HG02798 (cell line): ENCODE measurements at regions not wholly inside any gene's neighbourhood (a gene's known extent, or its start where the extent isn't known, plus 50 kb on each side); places are given as distances from the start of the nearest gene placed in this dataset.
"Not testable (repeated sequence)": the region's sequence is repeated elsewhere in the genome, so short reads cannot be mapped to it uniquely, and the experiment has no call there.

Source experiments
- ATAC-seq: cut with Tn5 transposase; IDR thresholded peaks from one replicate; pipeline ENCODE4 v1.9.1; 2021; ENCODE audit warnings: mild to moderate bottlenecking; ENCODE audit not compliant: unreplicated experiment, poor library complexity

GRCh38 chr5:36458746-36459145, 147.7 kb upstream of the SLC1A3 start:
- no peak for ATAC-seq

DNA sequence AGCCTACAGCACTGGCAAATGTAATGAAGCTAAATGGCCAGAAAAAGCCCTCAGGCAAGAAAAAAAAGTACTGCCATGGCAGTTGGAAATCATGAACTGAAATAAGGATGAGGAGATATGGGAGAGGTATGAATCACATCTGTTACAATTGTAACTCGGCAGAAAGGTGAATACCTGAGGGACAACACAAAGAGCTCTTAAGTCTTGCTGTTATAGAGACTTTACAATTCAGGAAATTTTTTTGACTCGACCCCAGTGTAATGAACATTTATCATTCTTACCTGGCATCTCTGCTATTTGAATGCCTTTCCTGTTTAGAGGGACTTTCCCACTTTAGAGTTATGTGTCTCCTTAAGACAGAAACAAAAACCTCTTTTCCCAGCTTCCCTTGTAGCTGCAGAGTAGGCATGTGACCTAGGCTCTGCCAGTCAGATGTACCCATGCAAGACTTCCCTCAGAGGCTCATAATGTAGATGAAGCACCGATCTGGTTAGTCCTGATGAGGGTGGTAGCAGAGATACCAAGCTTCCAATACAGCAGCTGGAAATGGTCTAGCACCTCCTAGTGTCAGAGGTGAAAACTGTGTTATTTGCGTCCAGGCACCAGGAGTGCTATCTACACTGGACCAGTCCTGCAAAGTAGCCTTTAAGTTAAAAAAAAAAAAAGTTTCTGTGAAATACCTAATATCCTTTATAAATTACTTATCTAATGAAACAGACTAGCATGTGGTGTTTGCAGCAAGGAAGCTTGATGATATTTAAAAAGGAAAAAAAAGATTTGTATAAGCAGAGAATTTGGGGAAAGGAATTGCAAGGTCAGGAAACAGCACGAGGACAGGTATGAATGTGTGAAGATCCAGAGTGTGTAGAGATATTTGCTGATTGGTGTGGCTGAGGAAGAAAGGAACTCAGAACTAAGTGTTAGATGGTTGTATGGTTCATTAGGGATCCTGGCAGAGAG, 146.9 kb upstream of the SLC1A3 start:
- ATAC-seq, result no peak

DNA sequence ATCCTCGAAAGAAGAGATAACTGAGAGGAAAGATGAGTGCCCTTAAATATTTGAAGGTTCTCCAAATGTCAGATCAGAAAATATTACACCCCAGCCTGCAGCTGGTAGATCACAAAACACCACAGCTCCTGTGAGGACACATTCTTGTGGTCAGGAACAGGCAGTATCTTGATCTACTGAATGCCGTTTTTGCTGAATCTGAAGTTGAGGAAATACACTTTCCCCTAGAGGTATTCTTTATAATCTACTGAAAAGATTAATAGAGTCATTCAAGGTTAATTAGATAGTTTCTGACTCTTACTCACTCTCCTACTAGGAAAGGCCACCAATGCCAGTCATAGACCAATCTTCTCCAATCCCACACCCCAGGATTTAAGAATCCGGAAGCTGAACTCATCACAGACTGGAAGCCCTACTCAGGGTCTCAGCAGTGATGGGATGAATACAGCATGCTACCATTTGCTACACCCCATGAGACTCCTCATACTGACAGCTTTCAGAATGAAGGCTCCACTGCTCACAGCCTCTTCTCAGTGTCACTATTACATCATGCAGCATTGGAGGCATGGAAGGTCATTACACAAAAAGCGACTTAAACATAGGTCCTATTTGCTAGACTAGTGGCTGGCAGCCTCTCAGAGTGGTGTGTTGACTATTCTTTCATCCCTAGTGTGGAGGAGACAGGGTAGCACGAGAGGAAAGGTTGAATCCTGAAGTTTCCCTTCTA, 143.9 kb upstream of the SLC1A3 start:
- ATAC-seq, result no peak

GRCh38 chr5:36475942-36476341, 130.5 kb upstream of the SLC1A3 start:
- ATAC-seq, result not testable (repeated sequence)

- ATAC-seq, result no peak
Measured at GRCh38 chr5:36478646-36479317, 127.6 kb upstream of the SLC1A3 start.

DNA sequence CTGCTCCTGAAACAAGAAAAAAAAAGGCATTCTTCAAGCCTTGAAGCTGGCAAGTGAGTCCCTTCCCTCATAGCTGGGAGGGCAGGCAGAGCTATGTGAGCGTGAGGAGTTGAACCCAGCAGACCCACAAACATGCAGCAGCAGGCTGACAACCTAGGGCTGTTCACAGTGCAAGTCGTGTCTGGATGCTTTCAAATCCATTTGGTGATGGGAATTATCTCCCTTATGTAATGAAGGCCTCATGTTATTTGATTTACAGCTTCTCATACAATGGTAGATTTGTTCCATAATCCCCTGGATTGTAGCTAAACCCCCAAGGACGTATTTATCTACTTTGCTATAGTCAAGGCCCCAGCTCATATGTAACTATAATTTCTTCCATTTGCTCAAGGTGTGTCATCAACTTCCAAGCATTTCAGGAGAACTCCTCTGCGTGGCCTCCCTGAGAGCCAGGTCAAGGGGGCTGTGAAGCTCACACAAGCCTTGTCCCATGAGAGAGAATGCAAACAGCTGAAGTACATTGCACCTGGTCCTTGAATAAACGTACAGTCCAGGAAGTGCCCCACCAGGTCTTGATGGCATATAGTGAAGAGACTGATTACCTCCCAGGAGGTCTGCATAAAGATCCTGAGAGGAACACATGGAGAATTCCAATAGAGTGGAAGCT, 124.8 kb upstream of the SLC1A3 start:
- no peak for ATAC-seq

- ATAC-seq, result no peak
Measured at GRCh38 chr5:36482812-36483211, 123.6 kb upstream of the SLC1A3 start.

DNA sequence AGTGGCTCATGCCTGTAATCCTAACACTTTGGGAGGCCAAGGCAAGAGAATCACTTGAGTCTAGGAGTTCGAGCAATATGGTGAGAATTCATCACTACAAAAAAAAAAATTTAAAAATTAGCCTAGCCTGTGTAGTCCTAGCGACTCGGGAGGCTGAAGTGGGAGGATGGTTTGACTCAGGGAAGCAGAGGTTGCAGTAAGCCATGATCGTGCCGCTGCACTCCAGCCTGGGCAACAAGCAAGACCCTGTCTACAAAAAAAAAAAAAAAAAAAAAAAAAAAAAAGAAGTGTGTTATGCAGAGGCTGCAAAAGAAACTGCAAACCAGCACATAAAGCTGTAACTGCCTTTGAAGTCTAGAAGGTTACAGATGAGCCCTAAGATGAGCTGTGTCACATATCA, 116.9 kb upstream of the SLC1A3 start:
- no peak for ATAC-seq

DNA sequence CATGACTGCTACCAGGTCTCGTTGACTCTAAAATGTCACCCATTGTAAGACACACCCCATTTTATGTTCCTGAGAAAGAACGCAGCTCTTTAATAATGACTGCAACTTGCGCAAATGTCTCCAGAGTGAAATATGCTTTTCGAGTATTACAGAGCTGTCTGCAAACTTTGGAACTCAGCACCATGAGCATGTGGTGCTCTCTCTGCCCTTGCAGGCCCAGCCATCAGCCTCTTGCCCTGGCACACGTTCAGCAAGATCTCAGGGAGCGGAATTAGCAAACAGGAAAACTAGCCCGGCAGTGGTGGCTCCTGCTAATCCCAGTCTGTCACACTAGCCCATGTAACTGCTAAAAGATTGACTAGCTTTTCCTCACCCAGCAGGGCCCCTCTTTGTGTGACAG, 114.5 kb upstream of the SLC1A3 start:
- no peak for ATAC-seq

- no peak for ATAC-seq
Measured at GRCh38 chr5:36492984-36493654, 113.3 kb upstream of the SLC1A3 start.

- ATAC-seq, result no peak
Measured at GRCh38 chr5:36494028-36494427, 112.4 kb upstream of the SLC1A3 start.

DNA sequence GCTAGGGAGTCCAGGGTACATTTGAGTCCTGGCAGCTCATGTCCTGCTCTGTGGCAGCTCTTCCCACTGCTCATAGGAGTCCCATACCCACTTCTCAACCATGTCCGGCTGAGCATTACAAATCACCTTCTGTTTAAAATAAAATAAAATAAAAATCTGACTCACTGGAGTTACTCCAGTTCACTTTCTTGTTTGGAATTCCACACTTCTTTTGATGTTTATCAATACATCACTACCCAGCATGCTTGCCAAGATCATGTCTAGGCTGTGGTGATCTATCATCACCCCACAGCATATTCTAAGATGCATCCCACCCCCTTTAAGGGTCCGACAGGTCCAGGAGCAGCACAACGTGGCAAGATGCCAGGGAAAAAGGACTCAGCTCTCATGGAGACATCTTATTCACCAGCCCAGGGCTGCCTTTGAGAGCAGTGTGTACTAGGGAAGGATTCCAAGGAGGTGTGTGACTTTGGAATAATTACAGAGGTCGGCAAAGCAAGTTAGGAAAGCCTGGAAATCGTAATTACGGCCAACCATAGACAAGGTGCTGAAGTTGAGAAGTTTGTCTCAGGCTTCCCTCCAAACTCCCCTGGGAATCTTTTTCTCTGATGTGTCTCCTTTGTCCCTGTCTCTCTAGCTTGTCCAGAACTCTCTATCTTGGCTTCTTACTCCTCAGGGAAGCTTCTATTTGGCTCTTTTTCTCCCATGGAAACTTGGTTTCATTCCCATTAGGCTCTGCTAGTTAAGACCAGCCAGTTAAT, 111.4 kb upstream of the SLC1A3 start:
- no peak for ATAC-seq

- no peak for ATAC-seq
Measured at GRCh38 chr5:36495611-36496010, 110.8 kb upstream of the SLC1A3 start.

GRCh38 chr5:36496471-36496870, 109.9 kb upstream of the SLC1A3 start:
- ATAC-seq, result no peak

- ATAC-seq, result no peak
Measured at GRCh38 chr5:36502608-36503007, 103.8 kb upstream of the SLC1A3 start.

DNA sequence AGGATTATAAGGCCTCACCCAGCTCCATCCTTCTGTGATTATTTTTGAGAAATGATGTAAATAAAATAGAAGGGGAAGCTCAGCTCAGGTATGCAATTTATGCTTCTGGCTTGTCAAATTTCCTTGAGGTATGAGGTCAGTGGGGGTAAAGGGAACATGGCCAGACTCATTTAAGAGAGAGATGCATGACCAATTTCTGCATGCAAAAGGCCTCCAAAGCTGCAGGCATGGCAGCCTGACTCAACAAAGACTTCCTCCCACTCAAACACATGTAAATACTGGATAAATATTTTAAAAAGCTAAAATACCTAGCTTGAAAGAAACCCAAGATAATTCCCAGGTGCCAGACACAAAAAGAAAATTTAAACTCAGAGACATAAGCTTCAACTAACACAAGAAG, 101.4 kb upstream of the SLC1A3 start:
- no peak for ATAC-seq

DNA sequence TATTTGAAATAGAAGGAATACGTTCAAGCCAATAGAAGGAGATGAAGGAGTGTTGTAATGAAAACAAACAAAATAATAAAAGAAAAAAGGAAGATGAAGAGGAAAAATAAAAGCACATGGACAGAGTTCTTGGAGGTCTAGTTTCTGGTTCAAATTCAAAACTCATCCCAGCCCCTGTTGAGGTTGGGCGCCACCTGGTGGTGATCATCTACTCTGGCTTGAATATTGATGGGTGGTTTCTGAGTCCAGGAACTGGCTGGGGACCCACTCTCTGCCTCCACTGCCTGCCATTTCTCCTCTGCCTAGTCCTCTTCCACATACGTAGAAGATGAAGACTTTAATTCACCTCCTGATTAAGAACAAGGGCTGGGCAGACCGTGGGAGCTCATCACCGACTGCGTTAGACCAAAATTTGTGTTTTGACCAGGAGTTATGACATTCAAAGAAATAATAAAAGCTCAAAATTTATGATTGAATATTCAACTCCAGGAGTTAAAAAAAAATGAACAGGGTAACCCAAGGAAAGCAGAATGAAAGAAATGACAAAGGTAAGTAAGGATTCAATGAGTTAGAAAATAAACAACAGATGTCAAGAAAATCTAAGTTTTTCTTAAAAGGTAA, 99.0 kb upstream of the SLC1A3 start:
- ATAC-seq, result peak; percentile 82

DNA sequence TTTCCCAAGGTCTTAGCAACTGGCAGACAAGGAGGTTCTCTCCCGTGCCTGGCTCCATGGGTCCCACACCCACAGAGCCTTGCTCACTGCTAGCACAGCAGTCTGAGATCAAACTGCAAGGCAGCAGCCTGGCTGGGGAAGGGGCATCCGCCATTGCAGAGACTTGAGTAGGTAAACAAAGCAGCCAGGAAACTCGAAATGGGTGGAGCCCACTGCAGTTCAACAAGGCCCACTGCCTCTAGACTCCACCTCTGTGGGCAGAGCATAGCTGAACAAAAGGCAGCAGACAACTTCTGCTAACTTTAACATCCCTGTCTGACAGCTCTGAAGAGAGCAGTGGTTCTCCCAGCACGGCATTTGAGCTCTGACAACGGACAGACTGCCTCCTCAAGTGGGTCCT, 98.1 kb upstream of the SLC1A3 start:
- not testable (repeated sequence) for ATAC-seq

GRCh38 chr5:36513647-36514046, 92.8 kb upstream of the SLC1A3 start:
- not testable (repeated sequence) for ATAC-seq
